Esophagus squamous epithelium (tissue), 5 donors: ENCODE measurements at regions not wholly inside any gene's neighbourhood (a gene's known extent, or its start where the extent isn't known, plus 50 kb on each side); places are given as distances from the start of the nearest gene placed in this dataset.

Source experiments
- DNase-seq: peaks from one replicate; lab custom pipeline; 2025; lab: John Stamatoyannopoulos, UW
- H3K27ac ChIP-seq, 4 donors: fragments of 200-600 bp; sonication (generic); one replicate each; pipeline ENCODE4 v1.5.1; 2016 to 2019; ENCODE audit warnings: mild to moderate bottlenecking in 1 of 4
- H3K27me3 ChIP-seq, 4 donors: fragments of 200-600 bp; sonication (generic); 1 replicate in 3 of 4; 2 replicates in 1 of 4; pipeline versions ENCODE4 v1.5.1 to v1.6.0; 2017 to 2021; ENCODE audit warnings: antibody characterized with exemption in 1 of 4
- H3K36me3 ChIP-seq, 3 donors: fragments of 200-600 bp; sonication (generic); one replicate each; pipeline ENCODE4 v1.5.1; 2016 to 2019
- H3K4me1 ChIP-seq, 3 donors: fragments of 200-600 bp; sonication (generic); one replicate each; pipeline ENCODE4 v1.5.1; 2017 to 2019
- H3K4me3 ChIP-seq, 4 donors: fragments of 200-600 bp; sonication (generic); 1 replicate in 3 of 4; 2 replicates in 1 of 4; pipeline ENCODE4 v1.5.1; 2016 to 2019; ENCODE audit warnings: mild to moderate bottlenecking in 2 of 4, moderate library complexity in 1 of 4
- H3K9me3 ChIP-seq, 3 donors: fragments of 200-600 bp; sonication (generic); one replicate each; pipeline ENCODE4 v1.5.1; 2016 to 2019
- POLR2A ChIP-seq, 4 donors: fragments of 450-650 bp; IDR thresholded peaks; one replicate each; pipeline ENCODE4 v1.6.1; 2017; ENCODE audit warnings: antibody characterized with exemption in 4 of 4, mild to moderate bottlenecking in 4 of 4, moderate library complexity in 3 of 4
- WGBS, 2 donors: methylation state at CpG; one replicate each; pipeline ENCODE4 v1.1.5; 2018; 5-methylcytosine and 5-hydroxymethylcytosine counted together
- intact Hi-C: fragments of 100-400 bp; cut with DNase I; formaldehyde crosslinking; loops from one replicate; pipeline ENCODE4 v1.15.0; 2022
- TF ChIP-seq, protein P1 (sequence below), 6 experiments: fragments of 450-650 bp in 4 of 6; fragments of 200-600 bp in 2 of 6; sonication (generic) in 2 of 6; IDR thresholded peaks; one replicate each; pipeline ENCODE4 v1.5.1; 2016 to 2019; ENCODE audit warnings: antibody characterized with exemption in 6 of 6, mild to moderate bottlenecking in 4 of 6, moderate library complexity in 4 of 6
- donor health status: DM: yes; HTN: yes; CAD: no.

GRCh38 chr16:51698647-51699046, 547.6 kb upstream of the SALL1 start:
- intact Hi-C loops = no loop called here
- no peaks in the 10 kb centered on the region for H3K27me3 ChIP-seq
- DNase-seq = no peak
- H3K27ac ChIP-seq = no peak overlapping the region
- WGBS, 2 donors = 55% methylated on average over 2 of the region's 2 CpGs
- TF ChIP-seq, protein P1, sequence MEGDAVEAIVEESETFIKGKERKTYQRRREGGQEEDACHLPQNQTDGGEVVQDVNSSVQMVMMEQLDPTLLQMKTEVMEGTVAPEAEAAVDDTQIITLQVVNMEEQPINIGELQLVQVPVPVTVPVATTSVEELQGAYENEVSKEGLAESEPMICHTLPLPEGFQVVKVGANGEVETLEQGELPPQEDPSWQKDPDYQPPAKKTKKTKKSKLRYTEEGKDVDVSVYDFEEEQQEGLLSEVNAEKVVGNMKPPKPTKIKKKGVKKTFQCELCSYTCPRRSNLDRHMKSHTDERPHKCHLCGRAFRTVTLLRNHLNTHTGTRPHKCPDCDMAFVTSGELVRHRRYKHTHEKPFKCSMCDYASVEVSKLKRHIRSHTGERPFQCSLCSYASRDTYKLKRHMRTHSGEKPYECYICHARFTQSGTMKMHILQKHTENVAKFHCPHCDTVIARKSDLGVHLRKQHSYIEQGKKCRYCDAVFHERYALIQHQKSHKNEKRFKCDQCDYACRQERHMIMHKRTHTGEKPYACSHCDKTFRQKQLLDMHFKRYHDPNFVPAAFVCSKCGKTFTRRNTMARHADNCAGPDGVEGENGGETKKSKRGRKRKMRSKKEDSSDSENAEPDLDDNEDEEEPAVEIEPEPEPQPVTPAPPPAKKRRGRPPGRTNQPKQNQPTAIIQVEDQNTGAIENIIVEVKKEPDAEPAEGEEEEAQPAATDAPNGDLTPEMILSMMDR (IDR thresholded peaks at IDR 0.05) = no peak
- TF ChIP-seq POLR2A (IDR thresholded peaks at IDR 0.05) = no peak
- no peak overlapping the region for H3K4me3 ChIP-seq
- H3K4me1 ChIP-seq = no peaks in the 10 kb centered on the region
- no peaks in the 10 kb centered on the region for H3K9me3 ChIP-seq
- no peaks in the 10 kb centered on the region for H3K36me3 ChIP-seq

DNA sequence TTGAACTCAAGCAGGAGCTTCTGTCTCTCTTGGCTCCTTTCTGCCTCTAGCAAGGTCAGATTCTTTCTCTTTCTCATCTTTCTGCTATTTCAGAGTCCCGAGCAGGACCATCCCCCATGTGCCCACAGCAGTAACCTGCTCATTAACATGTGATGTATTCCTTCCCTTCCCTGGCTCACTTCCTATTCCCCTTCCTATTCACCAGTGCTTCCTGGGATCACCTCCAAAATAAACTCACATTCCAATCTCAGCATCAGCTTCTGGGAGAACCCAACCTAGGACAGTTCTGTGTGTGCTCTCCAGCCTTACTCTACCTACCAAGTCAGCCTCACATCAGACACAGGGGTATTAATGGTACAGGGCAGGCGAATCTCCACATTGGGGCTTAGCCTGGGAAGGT, 546.4 kb upstream of the SALL1 start:
- Histone ChIP-seq H3K4me3 (no peak overlapping the region), H3K9me3 (no peaks in the 10 kb centered on the region), H3K27ac (no peak overlapping the region), H3K27me3 (no peaks in the 10 kb centered on the region), H3K36me3 (no peaks in the 10 kb centered on the region), H3K4me1 (no peaks in the 10 kb centered on the region)
- 43 to 54% methylated on average over 2 of the region's 2 CpGs for WGBS, 2 donors
- intact Hi-C loops = no loop called here
- DNase-seq = no peak
- no peak for TF ChIP-seq POLR2A (IDR thresholded peaks at IDR 0.05)
- TF ChIP-seq, protein P1 (IDR thresholded peaks at IDR 0.05) = no peak

- WGBS, 2 donors = 38 to 41% methylated on average over 3 of the region's 3 CpGs
- H3K27ac ChIP-seq = no peak overlapping the region
- no peak for DNase-seq
- H3K4me3 ChIP-seq = no peak overlapping the region
- intact Hi-C loops = no loop called here
- H3K4me1 ChIP-seq = no peaks in the 10 kb centered on the region
- no peak for TF ChIP-seq POLR2A (IDR thresholded peaks at IDR 0.05)
- TF ChIP-seq, protein P1 (IDR thresholded peaks at IDR 0.05) = no peak
- no peaks in the 10 kb centered on the region for H3K9me3 ChIP-seq
- H3K36me3 ChIP-seq = no peaks in the 10 kb centered on the region
- H3K27me3 ChIP-seq = no peaks in the 10 kb centered on the region
Measured at GRCh38 chr16:51696376-51696775, 545.3 kb upstream of the SALL1 start.

- no peaks in the 10 kb centered on the region for H3K36me3 ChIP-seq
- 74 to 76% methylated on average over 4 of the region's 4 CpGs for WGBS, 2 donors
- H3K4me1 ChIP-seq = no peaks in the 10 kb centered on the region
- H3K4me3 ChIP-seq = no peak overlapping the region
- intact Hi-C loops = no loop called here
- no peak overlapping the region for H3K27ac ChIP-seq
- no peak for TF ChIP-seq POLR2A (IDR thresholded peaks at IDR 0.05)
- TF ChIP-seq, protein P1 (IDR thresholded peaks at IDR 0.05) = no peak
- no peaks in the 10 kb centered on the region for H3K27me3 ChIP-seq
- H3K9me3 ChIP-seq = no peaks in the 10 kb centered on the region
- DNase-seq = no peak
Measured at GRCh38 chr16:51691109-51691508, 540.0 kb upstream of the SALL1 start.

- Histone ChIP-seq H3K27me3 (no peaks in the 10 kb centered on the region), H3K4me3 (no peak overlapping the region), H3K9me3 (no peaks in the 10 kb centered on the region), H3K4me1 (no peaks in the 10 kb centered on the region), H3K36me3 (no peaks in the 10 kb centered on the region), H3K27ac (no peak overlapping the region)
- TF ChIP-seq, protein P1 (IDR thresholded peaks at IDR 0.05) = no peak
- 77 to 93% methylated on average over 2 of the region's 2 CpGs for WGBS, 2 donors
- intact Hi-C loops = no loop called here
- DNase-seq = no peak
Measured at GRCh38 chr16:51685498-51685897, 534.4 kb upstream of the SALL1 start.
